WTC11 (cell line): ENCODE measurements at regions not wholly inside any gene's neighbourhood (a gene's known extent, or its start where the extent isn't known, plus 50 kb on each side); places are given as distances from the start of the nearest gene placed in this dataset.

Experiments used
- ATAC-seq: fragments of 200-7000 bp; cut with Tn5 transposase; 2 replicates; pipeline ENCODE4 v1.10.0; 2021; ENCODE audit warnings: mild to moderate bottlenecking, moderate library complexity
- CTCF ChIA-PET: fragments of 300-600 bp; sonication (Branson Sonifier 250); formaldehyde crosslinking; loops from one replicate; lab custom pipeline; 2021; ENCODE audit warnings: antibody characterized with exemption; lab: Charles Lee
- POLR2A ChIA-PET: fragments of 350-600 bp; sonication (Branson Sonifier 250); formaldehyde crosslinking; loops from one replicate; lab custom pipeline; 2021; ENCODE audit warnings: antibody characterized with exemption; lab: Charles Lee
- DNase-seq: peaks from one replicate; pipeline ENCODE4 v3.0.0; 2021; ENCODE audit warnings: low spot score
- H3K27ac Mint-ChIP-seq: 2 replicates; pipeline ENCODE4 v1.8.0; 2021; ENCODE audit warnings: mixed read lengths
- H3K27me3 Mint-ChIP-seq: 2 replicates; pipeline ENCODE4 v1.8.0; 2021; ENCODE audit warnings: low read depth, mild to moderate bottlenecking, moderate library complexity, mixed read lengths
- H3K36me3 Mint-ChIP-seq: 2 replicates; pipeline ENCODE4 v1.8.0; 2021; ENCODE audit warnings: mixed read lengths
- H3K4me1 Mint-ChIP-seq: 2 replicates; pipeline ENCODE4 v1.8.0; 2022; ENCODE audit warnings: mixed read lengths
- H3K4me3 Mint-ChIP-seq: 2 replicates; pipeline ENCODE4 v1.8.0; 2021; ENCODE audit warnings: mild to moderate bottlenecking, moderate library complexity, mixed read lengths
- H3K9me3 Mint-ChIP-seq: 2 replicates; pipeline ENCODE4 v1.8.0; 2021; ENCODE audit warnings: mixed read lengths
- ARID4B ChIP-seq: sonication (generic); formaldehyde crosslinking; IDR thresholded peaks from 2 replicates; pipeline ENCODE4 v1.8.0; 2023; ENCODE audit warnings: missing genetic modification reagents, mild to moderate bottlenecking, borderline replicate concordance
- ATF1 ChIP-seq: sonication (generic); formaldehyde crosslinking; IDR thresholded peaks from 2 replicates; pipeline ENCODE4 v1.8.1; 2023; ENCODE audit warnings: mild to moderate bottlenecking, moderate library complexity, missing genetic modification reagents
- CTCF ChIP-seq: fragments of 200-600 bp; IDR thresholded peaks from 2 replicates; pipeline ENCODE4 v1.8.0; 2022; ENCODE audit warnings: antibody characterized with exemption
- FOXK1 ChIP-seq: sonication (generic); formaldehyde crosslinking; IDR thresholded peaks from 2 replicates; pipeline ENCODE4 v1.8.0; 2022; ENCODE audit warnings: mild to moderate bottlenecking, moderate library complexity, missing genetic modification reagents
- GABPB1 ChIP-seq: sonication (generic); formaldehyde crosslinking; IDR thresholded peaks from 2 replicates; pipeline ENCODE4 v1.8.1; 2023; ENCODE audit warnings: mild to moderate bottlenecking, missing genetic modification reagents
- GTF2I ChIP-seq: fragments of 250-450 bp; sonication (Bioruptor Pico); conservative IDR thresholded peaks from 2 replicates; pipeline ENCODE4 v1.4.0; 2021; ENCODE audit warnings: mild to moderate bottlenecking
- JUN ChIP-seq: sonication (generic); formaldehyde crosslinking; IDR thresholded peaks from 2 replicates; pipeline ENCODE4 v1.8.0; 2023; ENCODE audit warnings: mild to moderate bottlenecking, missing genetic modification reagents
- NFYB ChIP-seq: sonication (generic); formaldehyde crosslinking; conservative IDR thresholded peaks from 2 replicates; pipeline ENCODE4 v1.8.0; 2022; ENCODE audit warnings: low read depth, missing genetic modification reagents
- NR1H2 ChIP-seq: sonication (generic); formaldehyde crosslinking; IDR thresholded peaks from 2 replicates; pipeline ENCODE4 v1.9.0; 2021; ENCODE audit warnings: mild to moderate bottlenecking, moderate library complexity, missing genetic modification reagents
- NR2C2 ChIP-seq: sonication (generic); formaldehyde crosslinking; IDR thresholded peaks from 2 replicates; pipeline ENCODE4 v1.8.0; 2022; ENCODE audit warnings: mild to moderate bottlenecking, missing genetic modification reagents
- OVOL2 ChIP-seq: fragments of 250-450 bp; sonication (Bioruptor Pico); IDR thresholded peaks from 2 replicates; pipeline ENCODE4 v1.9.0; 2021; ENCODE audit warnings: mild to moderate bottlenecking, borderline replicate concordance
- SMAD3 ChIP-seq: sonication (generic); formaldehyde crosslinking; IDR thresholded peaks from 2 replicates; pipeline ENCODE4 v1.8.0; 2022; ENCODE audit warnings: missing genetic modification reagents, mild to moderate bottlenecking, borderline replicate concordance
- TP53 ChIP-seq: sonication (generic); formaldehyde crosslinking; IDR thresholded peaks from 2 replicates; pipeline ENCODE4 v1.8.1; 2023; ENCODE audit warnings: mild to moderate bottlenecking, missing genetic modification reagents
- ZNF232 ChIP-seq: sonication (generic); formaldehyde crosslinking; IDR thresholded peaks from 2 replicates; pipeline ENCODE4 v1.8.0; 2022; ENCODE audit warnings: mild to moderate bottlenecking, missing genetic modification reagents
- ZNF281 ChIP-seq: sonication (generic); formaldehyde crosslinking; IDR thresholded peaks from 2 replicates; pipeline ENCODE4 v1.8.0; 2023; ENCODE audit warnings: mild to moderate bottlenecking, missing genetic modification reagents
- ZNF423 ChIP-seq: fragments of 250-450 bp; sonication (Bioruptor Pico); IDR thresholded peaks from 2 replicates; pipeline ENCODE4 v2.1.2; 2022; ENCODE audit warnings: mild to moderate bottlenecking, moderate library complexity
- TF ChIP-seq, protein P1 (sequence below): sonication (generic); formaldehyde crosslinking; IDR thresholded peaks from 2 replicates; pipeline ENCODE4 v1.8.0; 2022; ENCODE audit warnings: mild to moderate bottlenecking, missing genetic modification reagents
- TF ChIP-seq, protein P2 (sequence below): sonication (generic); formaldehyde crosslinking; IDR thresholded peaks from 2 replicates; pipeline ENCODE4 v1.8.1; 2023; ENCODE audit warnings: mild to moderate bottlenecking, missing genetic modification reagents
- TF ChIP-seq, protein P3 (sequence below): fragments of 250-450 bp; sonication (Bioruptor Pico); IDR thresholded peaks from 2 replicates; pipeline ENCODE4 v2.1.2; 2022; ENCODE audit warnings: mild to moderate bottlenecking, moderate library complexity
- TF ChIP-seq, protein P4 (sequence below): fragments of 250-450 bp; sonication (Bioruptor Pico); IDR thresholded peaks from 2 replicates; pipeline ENCODE4 v1.9.0; 2021; ENCODE audit warnings: mild to moderate bottlenecking

GRCh38 chr3:127106053-127106452 is 86.9 kb upstream of the PRR23E start:
- peaks cover 20% of the 10 kb centered on the region for H3K4me1 Mint-ChIP-seq
- DNase-seq (no peak), ATAC-seq (no peak)
- H3K27me3 Mint-ChIP-seq = no peaks in the 10 kb centered on the region; the same call in 1 of the 2 replicates
- ChIA-PET POLR2A (no interaction called here), CTCF (interaction anchor here (1.3 kb wide), 1 partner anchor 37 kb away, joined by 3 read pairs; no protein-coding TSS in a partner anchor)
- TF ChIP-seq NFYB (no peak), JUN (CRISPR knock-in tag) (no peak), ZNF281 (CRISPR knock-in tag) (no peak), FOXK1 (CRISPR knock-in tag) (no peak), NR1H2 (CRISPR knock-in tag) (no peak), ARID4B (no peak)
- TF ChIP-seq, protein P1, sequence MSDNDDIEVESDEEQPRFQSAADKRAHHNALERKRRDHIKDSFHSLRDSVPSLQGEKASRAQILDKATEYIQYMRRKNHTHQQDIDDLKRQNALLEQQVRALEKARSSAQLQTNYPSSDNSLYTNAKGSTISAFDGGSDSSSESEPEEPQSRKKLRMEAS (CRISPR knock-in tag) = no peak
- TF ChIP-seq, protein P2, sequence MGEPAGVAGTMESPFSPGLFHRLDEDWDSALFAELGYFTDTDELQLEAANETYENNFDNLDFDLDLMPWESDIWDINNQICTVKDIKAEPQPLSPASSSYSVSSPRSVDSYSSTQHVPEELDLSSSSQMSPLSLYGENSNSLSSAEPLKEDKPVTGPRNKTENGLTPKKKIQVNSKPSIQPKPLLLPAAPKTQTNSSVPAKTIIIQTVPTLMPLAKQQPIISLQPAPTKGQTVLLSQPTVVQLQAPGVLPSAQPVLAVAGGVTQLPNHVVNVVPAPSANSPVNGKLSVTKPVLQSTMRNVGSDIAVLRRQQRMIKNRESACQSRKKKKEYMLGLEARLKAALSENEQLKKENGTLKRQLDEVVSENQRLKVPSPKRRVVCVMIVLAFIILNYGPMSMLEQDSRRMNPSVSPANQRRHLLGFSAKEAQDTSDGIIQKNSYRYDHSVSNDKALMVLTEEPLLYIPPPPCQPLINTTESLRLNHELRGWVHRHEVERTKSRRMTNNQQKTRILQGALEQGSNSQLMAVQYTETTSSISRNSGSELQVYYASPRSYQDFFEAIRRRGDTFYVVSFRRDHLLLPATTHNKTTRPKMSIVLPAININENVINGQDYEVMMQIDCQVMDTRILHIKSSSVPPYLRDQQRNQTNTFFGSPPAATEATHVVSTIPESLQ (CRISPR knock-in tag) = no peak
- TF ChIP-seq, all 79 proteins: peak for 0
- Mint-ChIP-seq H3K4me3 (no peak overlapping the region), H3K9me3 (peaks cover 11% of the 10 kb centered on the region), H3K27ac (no peak overlapping the region), H3K36me3 (no peaks in the 10 kb centered on the region)

DNA sequence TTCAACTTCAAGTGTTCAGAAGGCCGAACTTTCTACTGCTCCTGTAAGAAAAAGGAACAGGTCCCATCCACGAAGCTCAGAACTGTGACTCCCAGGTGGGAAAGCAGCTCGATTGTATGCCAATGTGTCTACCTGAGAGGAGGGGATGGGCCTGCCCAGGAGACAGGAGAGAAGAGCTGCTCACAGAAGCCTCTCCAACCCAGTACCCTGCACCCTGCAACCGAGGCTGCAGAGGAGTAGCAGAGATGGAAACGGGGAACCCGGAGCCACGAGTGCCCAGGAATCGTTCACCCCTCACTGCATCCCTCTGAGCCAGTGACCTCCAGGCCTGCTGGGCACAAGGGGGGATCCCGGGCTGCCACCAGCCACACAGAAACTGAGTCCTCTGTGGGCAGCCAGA is 86.5 kb upstream of the PRR23E start:
- POLR2A ChIA-PET = no interaction called here
- ATAC-seq (no peak), DNase-seq (no peak)
- Mint-ChIP-seq H3K4me3 (no peak overlapping the region), H3K27ac (no peak overlapping the region), H3K36me3 (no peaks in the 10 kb centered on the region), H3K4me1 (peaks cover 24% of the 10 kb centered on the region), H3K27me3 (no peaks in the 10 kb centered on the region; the same call in 1 of the 2 replicates), H3K9me3 (peaks cover 15% of the 10 kb centered on the region)
- CTCF ChIA-PET = no interaction called here
- TF ChIP-seq ATF1 (CRISPR knock-in tag) (no peak), ZNF232 (CRISPR knock-in tag) (no peak), ZNF423 (no peak), NR2C2 (CRISPR knock-in tag) (no peak), GABPB1 (CRISPR knock-in tag) (no peak), CTCF (no peak), SMAD3 (CRISPR knock-in tag) (no peak), TP53 (CRISPR knock-in tag) (no peak), GTF2I (CRISPR knock-in tag) (no peak), OVOL2 (CRISPR knock-in tag) (no peak)
- TF ChIP-seq, protein P3, sequence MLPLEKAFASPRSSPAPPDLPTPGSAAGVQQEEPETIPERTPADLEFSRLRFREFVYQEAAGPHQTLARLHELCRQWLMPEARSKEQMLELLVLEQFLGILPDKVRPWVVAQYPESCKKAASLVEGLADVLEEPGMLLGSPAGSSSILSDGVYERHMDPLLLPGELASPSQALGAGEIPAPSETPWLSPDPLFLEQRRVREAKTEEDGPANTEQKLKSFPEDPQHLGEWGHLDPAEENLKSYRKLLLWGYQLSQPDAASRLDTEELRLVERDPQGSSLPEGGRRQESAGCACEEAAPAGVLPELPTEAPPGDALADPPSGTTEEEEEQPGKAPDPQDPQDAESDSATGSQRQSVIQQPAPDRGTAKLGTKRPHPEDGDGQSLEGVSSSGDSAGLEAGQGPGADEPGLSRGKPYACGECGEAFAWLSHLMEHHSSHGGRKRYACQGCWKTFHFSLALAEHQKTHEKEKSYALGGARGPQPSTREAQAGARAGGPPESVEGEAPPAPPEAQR (CRISPR knock-in tag) = no peak
- TF ChIP-seq, protein P4, sequence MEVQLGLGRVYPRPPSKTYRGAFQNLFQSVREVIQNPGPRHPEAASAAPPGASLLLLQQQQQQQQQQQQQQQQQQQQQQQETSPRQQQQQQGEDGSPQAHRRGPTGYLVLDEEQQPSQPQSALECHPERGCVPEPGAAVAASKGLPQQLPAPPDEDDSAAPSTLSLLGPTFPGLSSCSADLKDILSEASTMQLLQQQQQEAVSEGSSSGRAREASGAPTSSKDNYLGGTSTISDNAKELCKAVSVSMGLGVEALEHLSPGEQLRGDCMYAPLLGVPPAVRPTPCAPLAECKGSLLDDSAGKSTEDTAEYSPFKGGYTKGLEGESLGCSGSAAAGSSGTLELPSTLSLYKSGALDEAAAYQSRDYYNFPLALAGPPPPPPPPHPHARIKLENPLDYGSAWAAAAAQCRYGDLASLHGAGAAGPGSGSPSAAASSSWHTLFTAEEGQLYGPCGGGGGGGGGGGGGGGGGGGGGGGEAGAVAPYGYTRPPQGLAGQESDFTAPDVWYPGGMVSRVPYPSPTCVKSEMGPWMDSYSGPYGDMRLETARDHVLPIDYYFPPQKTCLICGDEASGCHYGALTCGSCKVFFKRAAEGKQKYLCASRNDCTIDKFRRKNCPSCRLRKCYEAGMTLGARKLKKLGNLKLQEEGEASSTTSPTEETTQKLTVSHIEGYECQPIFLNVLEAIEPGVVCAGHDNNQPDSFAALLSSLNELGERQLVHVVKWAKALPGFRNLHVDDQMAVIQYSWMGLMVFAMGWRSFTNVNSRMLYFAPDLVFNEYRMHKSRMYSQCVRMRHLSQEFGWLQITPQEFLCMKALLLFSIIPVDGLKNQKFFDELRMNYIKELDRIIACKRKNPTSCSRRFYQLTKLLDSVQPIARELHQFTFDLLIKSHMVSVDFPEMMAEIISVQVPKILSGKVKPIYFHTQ (CRISPR knock-in tag) = no peak
